K562 (cell line): ENCODE measurements at regions not wholly inside any gene's neighbourhood (a gene's known extent, or its start where the extent isn't known, plus 50 kb on each side); places are given as distances from the start of the nearest gene placed in this dataset.

Source experiments
- CCAR2 ChIP-seq: fragments of 200-400 bp; formaldehyde crosslinking; IDR thresholded peaks from 2 replicates; pipeline ENCODE4 v1.6.1; 2017; ENCODE audit warnings: mild to moderate bottlenecking, low read depth, low read length
- CEBPG ChIP-seq, 3 experiments: fragments of 200-800 bp in 1 of 3; sonication (Bioruptor generic) in 1 of 3; sonication (generic) in 1 of 3; formaldehyde crosslinking in 1 of 3; IDR thresholded peaks in 2 of 3; conservative IDR thresholded peaks in 1 of 3; 2 replicates each; pipeline versions ENCODE4 v1.6.1 to v1.8.0; 2016 to 2022; ENCODE audit warnings: missing compliant biosample characterization in 2 of 3, missing genetic modification characterization in 2 of 3, mild to moderate bottlenecking in 1 of 3, missing genetic modification reagents in 1 of 3
- CTBP1 ChIP-seq: fragments of 450-650 bp; IDR thresholded peaks from 2 replicates; pipeline ENCODE4 v1.6.1; 2016; ENCODE audit warnings: borderline replicate concordance
- HMG20B ChIP-seq: fragments of 250-450 bp; sonication (Bioruptor Pico); IDR thresholded peaks from 2 replicates; pipeline ENCODE4 v1.5.0; 2021; ENCODE audit warnings: mild to moderate bottlenecking
- SIX5 ChIP-seq, 2 experiments: IDR thresholded peaks; 2 replicates each; pipeline ENCODE4 v1.6.1; 2011; ENCODE audit warnings: low read length in 2 of 2, borderline replicate concordance in 1 of 2, low read depth in 1 of 2, mild to moderate bottlenecking in 1 of 2, moderate library complexity in 1 of 2; ENCODE audit not compliant: insufficient read depth in 1 of 2
- SPI1 ChIP-seq: IDR thresholded peaks from 2 replicates; pipeline ENCODE4 v1.6.1; 2011; ENCODE audit warnings: low read depth, low read length, control low read depth, borderline replicate concordance
- SREBF2 ChIP-seq: sonication (generic); formaldehyde crosslinking; IDR thresholded peaks from 2 replicates; pipeline ENCODE4 v1.4.0; 2020; ENCODE audit warnings: mild to moderate bottlenecking, missing genetic modification reagents
- TAL1 ChIP-seq: fragments of 450-650 bp; IDR thresholded peaks from 2 replicates; pipeline ENCODE4 v1.6.1; 2016; ENCODE audit warnings: mild to moderate bottlenecking
- TBL1XR1 ChIP-seq, 2 experiments: IDR thresholded peaks; 2 replicates each; pipeline ENCODE4 v1.6.1; 2012; ENCODE audit warnings: improper control_type of control experiment in 2 of 2, low read length in 2 of 2, mild to moderate bottlenecking in 1 of 2
- TEAD1 ChIP-seq, 2 experiments: fragments of 450-650 bp in 1 of 2; sonication (generic) in 1 of 2; formaldehyde crosslinking; IDR thresholded peaks; 2 replicates each; pipeline versions ENCODE4 v1.4.0 to v1.8.0; 2020 to 2022; ENCODE audit warnings: mild to moderate bottlenecking in 2 of 2, missing genetic modification reagents in 1 of 2
- WHSC1 ChIP-seq: IDR thresholded peaks from one replicate; pipeline ENCODE4 v1.6.1; 2012; ENCODE audit warnings: low read length, control low read depth, inconsistent platforms
- ZBTB40 ChIP-seq, 2 experiments: fragments of 450-650 bp in 1 of 2; sonication (generic) in 1 of 2; formaldehyde crosslinking in 1 of 2; IDR thresholded peaks; 2 replicates each; pipeline versions ENCODE4 v1.7.1 to v1.9.0; 2016 to 2022; ENCODE audit warnings: inconsistent platforms in 1 of 2, mild to moderate bottlenecking in 1 of 2, missing genetic modification reagents in 1 of 2
- ZFP30 ChIP-seq: fragments of 250-450 bp; sonication (Bioruptor Pico); IDR thresholded peaks from 2 replicates; pipeline ENCODE4 v1.8.0; 2022; ENCODE audit warnings: moderate library complexity, mild to moderate bottlenecking, inconsistent platforms, borderline replicate concordance
- ZNF695 ChIP-seq: fragments of 450-650 bp; formaldehyde crosslinking; IDR thresholded peaks from 2 replicates; pipeline ENCODE4 v1.4.0; 2020; ENCODE audit warnings: mild to moderate bottlenecking, moderate library complexity
- ZNF696 ChIP-seq: fragments of 250-450 bp; sonication (Bioruptor Pico); conservative IDR thresholded peaks from 2 replicates; pipeline ENCODE4 v1.4.0; 2020; ENCODE audit warnings: mild to moderate bottlenecking, moderate library complexity
- ZNF79 ChIP-seq: fragments of 250-450 bp; sonication (Bioruptor Pico); IDR thresholded peaks from 2 replicates; pipeline ENCODE4 v1.4.0; 2020; ENCODE audit warnings: low read depth, mild to moderate bottlenecking, moderate library complexity
- TF ChIP-seq, protein P1 (sequence below): fragments of 450-650 bp; formaldehyde crosslinking; IDR thresholded peaks from 2 replicates; pipeline ENCODE4 v1.4.0; 2022; ENCODE audit warnings: mild to moderate bottlenecking, moderate library complexity
- TF ChIP-seq, protein P2 (sequence below): fragments of 450-650 bp; IDR thresholded peaks from 2 replicates; pipeline ENCODE4 v1.6.1; 2016; ENCODE audit warnings: antibody characterized with exemption

- TF ChIP-seq WHSC1 = no peak
- TF ChIP-seq CCAR2 = no peak
- TF ChIP-seq TBL1XR1 (IDR thresholded peaks at IDR 0.05; ENCODE audit: low read length in 2 of 2) = no peak
- TF ChIP-seq SPI1 = no peak
- TF ChIP-seq ZNF695 (CRISPR knock-in tag) = no peak
- TF ChIP-seq HMG20B (CRISPR knock-in tag) = no peak
- TF ChIP-seq TAL1 = no peak
- no peak for TF ChIP-seq TEAD1 (CRISPR knock-in tag; IDR thresholded peaks at IDR 0.05)
- no peak for TF ChIP-seq SIX5 (IDR thresholded peaks at IDR 0.05; ENCODE audit: borderline replicate concordance in 1 of 2, insufficient read depth in 1 of 2, low read depth in 1 of 2, low read length in 2 of 2)
- no peak for TF ChIP-seq SREBF2 (CRISPR knock-in tag)
- TF ChIP-seq ZFP30 (CRISPR knock-in tag) = no peak
- TF ChIP-seq, protein P1, sequence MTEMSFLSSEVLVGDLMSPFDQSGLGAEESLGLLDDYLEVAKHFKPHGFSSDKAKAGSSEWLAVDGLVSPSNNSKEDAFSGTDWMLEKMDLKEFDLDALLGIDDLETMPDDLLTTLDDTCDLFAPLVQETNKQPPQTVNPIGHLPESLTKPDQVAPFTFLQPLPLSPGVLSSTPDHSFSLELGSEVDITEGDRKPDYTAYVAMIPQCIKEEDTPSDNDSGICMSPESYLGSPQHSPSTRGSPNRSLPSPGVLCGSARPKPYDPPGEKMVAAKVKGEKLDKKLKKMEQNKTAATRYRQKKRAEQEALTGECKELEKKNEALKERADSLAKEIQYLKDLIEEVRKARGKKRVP (CRISPR knock-in tag) = peak; percentile 87
- no peak for TF ChIP-seq ZNF696 (CRISPR knock-in tag)
- TF ChIP-seq ZNF79 (CRISPR knock-in tag) = no peak
- peak; percentile 49; the same call in 1 of the 2 replicates for TF ChIP-seq CTBP1
- peak; percentile 66 for TF ChIP-seq CEBPG (CRISPR knock-in tag; IDR thresholded peaks at IDR 0.05)
- peak; percentile 27 to 90; a peak in 3 of 4 replicates for TF ChIP-seq CEBPG (tag; conservative IDR thresholded peaks at IDR 0.05 in 1 of 2, IDR thresholded peaks at IDR 0.05 in 1 of 2)
- TF ChIP-seq, protein P2, sequence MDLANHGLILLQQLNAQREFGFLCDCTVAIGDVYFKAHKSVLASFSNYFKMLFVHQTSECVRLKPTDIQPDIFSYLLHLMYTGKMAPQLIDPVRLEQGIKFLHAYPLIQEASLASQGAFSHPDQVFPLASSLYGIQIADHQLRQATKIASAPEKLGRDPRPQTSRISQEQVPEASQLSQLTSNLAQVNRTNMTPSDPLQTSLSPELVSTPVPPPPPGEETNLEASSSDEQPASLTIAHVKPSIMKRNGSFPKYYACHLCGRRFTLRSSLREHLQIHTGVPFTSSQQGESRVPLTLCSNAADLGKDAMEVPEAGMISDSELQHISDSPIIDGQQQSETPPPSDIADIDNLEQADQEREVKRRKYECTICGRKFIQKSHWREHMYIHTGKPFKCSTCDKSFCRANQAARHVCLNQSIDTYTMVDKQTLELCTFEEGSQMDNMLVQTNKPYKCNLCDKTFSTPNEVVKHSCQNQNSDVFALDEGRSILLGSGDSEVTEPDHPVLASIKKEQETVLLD = no peak
- no peak for TF ChIP-seq ZBTB40 (IDR thresholded peaks at IDR 0.05)
- TF ChIP-seq ZBTB40 (CRISPR knock-in tag; IDR thresholded peaks at IDR 0.05) = no peak
These were observed 487.5 kb upstream of the KCNMB2 start (continued) for GRCh38 chr3:178048768-178049167.
